ENCODE measurements at regions not wholly inside any gene's neighbourhood (a gene's known extent, or its start where the extent isn't known, plus 50 kb on each side); places are given as distances from the start of the nearest gene placed in this dataset.
"Not testable (repeated sequence)": the region's sequence is repeated elsewhere in the genome, so short reads cannot be mapped to it uniquely, and the experiment has no call there.

DNA sequence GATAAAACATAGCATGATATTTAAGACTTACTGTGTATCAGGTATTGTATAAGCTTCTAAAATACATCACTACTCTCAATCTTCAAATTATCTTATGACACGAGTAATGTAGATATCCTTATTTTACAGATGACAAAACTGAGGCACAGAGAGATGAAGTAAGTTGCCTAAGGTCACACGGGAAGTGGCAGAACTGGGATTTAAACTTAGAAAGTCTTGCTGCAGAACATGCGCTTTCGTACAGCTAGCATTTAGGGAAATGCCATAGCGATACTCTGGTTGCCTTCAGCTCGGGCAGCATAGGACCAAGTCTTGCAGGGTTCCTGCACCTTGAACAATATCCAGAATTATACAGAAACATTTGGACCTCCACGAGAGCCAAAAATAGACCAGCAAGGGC lies 162.4 kb downstream of the BRMS1L start:
- no peak for DNase-seq (ENCODE audit: low spot score)

- DNase-seq (ENCODE audit: low spot score), result no peak
Measured at GRCh38 chr14:35987731-35988130, 161.6 kb downstream of the BRMS1L start.

DNA sequence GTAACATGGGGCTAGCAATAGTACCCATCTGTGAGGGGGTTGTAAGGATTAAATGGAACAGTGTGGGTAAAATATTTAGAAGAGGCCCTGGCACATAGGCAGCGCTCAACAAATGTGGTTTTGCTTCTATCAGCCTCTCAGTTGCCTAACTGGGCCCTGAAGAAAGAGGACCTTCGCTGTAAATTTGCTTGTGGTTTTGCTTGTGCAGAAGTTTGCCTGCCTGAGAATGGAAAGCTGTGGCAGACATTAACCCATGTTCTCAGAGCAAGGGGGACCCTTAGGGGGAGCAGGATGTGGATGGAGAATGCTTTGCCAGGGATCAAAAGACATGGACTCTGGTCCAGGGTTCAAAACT lies 160.1 kb downstream of the BRMS1L start:
- DNase-seq (ENCODE audit: low spot score), result no peak

GRCh38 chr14:35985474-35986218 lies 159.5 kb downstream of the BRMS1L start:
- no peak for DNase-seq (ENCODE audit: low spot score)

GRCh38 chr14:35979531-35979930 lies 153.4 kb downstream of the BRMS1L start:
- no peak for DNase-seq (ENCODE audit: low spot score)

DNA sequence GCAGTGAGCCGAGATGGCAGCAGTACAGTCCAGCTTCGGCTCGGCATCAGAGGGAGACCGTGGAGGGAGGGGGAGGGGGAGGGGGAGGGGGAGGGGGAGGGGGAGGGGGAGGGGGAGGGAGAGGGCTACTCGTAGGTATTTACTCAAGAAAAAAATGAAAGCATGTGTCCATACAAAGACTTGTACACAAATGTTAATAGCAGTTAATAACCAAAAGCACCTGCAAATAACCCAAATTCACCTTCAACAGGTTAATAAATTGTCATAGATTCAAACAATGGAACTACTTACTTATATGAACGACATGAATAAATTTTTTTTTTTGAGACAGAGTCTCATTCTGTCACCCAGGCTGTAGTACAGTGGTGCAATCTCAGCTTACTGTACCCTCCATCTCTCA lies 152.4 kb downstream of the BRMS1L start:
- DNase-seq (ENCODE audit: low spot score), result no peak

GRCh38 chr14:35975814-35976213 lies 149.7 kb downstream of the BRMS1L start:
- DNase-seq (ENCODE audit: low spot score), result no peak

- DNase-seq (ENCODE audit: low spot score), result no peak
Measured at GRCh38 chr14:35973770-35974169, 147.6 kb downstream of the BRMS1L start.

GRCh38 chr14:35971965-35972630 lies 146.0 kb downstream of the BRMS1L start:
- no peak for DNase-seq (ENCODE audit: low spot score)

DNA sequence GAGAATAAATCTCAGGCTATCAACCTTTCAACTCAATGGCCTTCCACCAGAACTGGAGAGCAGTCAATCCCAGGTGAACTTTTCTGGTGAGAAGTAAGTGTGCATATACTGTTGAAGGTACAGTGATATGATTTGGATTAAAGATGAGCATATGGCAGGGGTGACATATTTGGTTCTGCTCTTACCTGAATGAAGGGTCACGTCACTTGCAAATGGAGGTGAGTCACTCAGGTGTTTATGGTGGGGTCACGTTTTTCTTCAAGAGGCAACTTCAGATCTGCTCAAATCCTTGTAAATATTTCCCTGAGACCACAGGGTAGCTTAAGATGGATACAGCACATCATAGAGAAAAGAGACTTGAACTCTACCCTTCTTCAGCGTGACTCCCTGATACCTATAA lies 143.2 kb downstream of the BRMS1L start:
- no peak for DNase-seq (ENCODE audit: low spot score)

DNA sequence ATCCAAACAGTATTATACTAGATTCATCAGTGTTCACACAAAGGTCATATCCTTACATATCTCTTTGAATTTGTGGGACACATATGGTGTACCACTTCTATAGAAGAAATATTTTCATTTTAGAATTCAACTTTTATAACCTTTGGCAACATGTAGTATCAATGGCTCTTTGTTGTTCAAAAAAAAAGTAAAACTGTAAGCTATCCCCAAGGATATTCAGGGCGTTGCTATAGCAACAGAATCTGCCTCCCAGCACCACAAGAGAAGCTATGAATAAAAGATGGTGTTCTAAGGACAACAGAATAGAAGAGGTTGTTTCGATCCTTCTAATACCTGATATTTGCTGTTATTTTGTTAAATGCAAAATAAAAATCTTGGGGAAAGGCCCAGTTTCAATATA lies 139.3 kb downstream of the BRMS1L start:
- DNase-seq (ENCODE audit: low spot score), result no peak

DNA sequence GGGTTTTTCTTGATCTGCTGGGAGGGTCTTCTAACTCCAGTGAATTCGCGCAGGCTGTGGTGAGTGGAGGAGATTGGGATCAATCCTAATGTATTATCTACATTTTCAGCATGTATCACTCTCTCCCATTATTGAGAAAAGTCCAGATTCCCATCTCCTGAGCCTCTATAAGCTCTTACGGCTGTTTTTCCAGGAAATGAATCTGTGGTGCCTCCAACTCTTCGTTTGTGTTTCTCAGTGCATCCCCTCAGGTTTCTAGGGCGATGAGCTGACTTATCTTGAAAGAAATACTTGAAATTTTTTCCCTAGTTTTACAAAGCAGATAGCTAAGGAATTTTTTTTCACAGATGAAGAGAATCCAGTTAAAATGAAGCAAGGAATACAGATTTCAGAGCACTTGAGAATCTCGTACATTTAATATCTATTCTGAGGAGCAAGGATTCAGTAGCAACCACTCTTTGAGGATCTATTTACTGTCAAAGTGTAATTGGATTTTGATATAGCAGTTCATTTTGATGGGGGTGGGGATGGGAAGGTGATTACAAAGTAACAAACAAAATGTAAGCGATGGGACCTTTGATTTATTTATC lies 138.7 kb downstream of the BRMS1L start:
- no peak for DNase-seq (ENCODE audit: low spot score)

DNA sequence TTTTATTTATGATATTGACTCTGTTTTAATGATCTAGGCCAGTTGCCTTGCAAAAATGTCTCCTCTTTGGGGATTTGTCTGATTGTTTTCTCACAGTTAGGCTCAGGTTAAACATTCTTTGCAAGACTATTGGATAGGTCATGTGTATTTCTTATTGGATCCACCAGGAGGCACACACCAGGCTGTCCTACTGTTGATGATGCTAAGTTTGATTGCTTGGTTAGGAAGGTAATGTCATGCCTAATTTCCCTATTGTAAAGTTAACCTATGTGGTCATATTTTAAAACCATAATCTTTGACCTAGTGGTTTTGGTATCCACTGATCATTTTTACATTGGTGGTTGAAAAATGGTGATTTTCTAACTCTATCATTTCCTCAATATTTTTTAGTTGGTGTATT lies 137.1 kb downstream of the BRMS1L start:
- DNase-seq (ENCODE audit: low spot score), result no peak

DNA sequence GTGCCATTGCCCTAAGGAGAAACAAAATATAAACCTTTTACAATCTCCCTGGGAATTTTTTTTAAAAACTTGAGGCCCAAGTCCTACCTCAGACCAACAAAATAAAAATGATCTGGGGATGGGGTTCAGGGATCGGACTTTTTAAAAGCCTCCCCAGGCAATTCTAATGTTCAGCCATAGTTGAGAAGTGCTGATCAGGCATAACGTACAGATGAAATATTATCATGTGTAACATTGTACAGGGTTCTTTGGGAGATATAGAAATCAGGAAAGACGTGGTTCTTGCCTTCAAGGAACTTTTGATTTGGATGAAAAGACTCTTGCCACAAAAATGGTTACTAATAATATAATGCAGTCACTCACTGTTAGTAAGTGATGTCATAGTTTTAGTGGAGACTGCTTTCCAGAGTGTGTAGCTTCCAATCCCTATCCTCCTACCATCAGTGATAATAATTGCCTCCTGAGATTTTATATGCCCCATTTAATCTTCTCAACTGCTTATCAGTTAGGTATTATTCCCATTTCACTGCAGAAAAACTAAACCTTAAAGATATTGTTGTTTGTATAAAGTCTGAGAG lies 135.6 kb downstream of the BRMS1L start:
- DNase-seq (ENCODE audit: low spot score), result no peak

DNA sequence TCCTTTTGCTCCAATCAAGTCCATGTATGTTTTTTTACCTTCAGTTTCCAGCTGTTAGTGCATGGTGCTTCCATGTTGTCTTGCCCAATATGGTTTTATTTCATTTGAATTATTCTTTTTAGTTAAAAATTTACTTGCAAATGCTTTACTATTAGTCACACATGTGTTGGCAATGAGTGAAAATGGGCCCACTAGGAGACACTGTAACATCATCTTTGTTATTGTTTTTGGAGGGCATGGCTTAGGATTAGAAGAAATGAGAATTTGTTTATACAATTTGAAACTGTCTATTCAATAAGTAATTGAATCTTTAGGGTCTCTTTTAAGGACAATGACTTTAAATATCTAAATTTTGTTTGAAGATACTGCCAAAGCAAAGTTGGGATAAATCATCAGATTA lies 133.7 kb downstream of the BRMS1L start:
- DNase-seq (ENCODE audit: low spot score), result no peak

DNA sequence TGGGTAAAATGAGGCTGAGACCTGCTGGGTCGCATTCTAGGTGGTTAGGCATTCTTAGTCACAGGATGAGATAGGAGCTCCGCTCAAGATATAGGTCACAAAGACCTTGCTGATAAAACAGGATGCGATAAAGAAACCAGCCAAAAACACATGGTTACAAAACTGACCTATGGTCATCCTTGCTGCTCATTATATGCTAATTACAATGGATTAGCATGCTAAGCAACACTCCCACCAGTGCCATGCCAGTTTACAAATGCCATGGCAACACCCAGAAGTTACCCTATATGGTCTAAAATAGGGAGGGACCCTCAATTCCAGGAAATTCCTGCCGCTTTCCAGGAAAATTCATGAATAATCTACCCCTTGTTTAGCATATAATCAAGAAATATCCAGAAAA lies 132.4 kb downstream of the BRMS1L start:
- no peak for DNase-seq (ENCODE audit: low spot score)

DNA sequence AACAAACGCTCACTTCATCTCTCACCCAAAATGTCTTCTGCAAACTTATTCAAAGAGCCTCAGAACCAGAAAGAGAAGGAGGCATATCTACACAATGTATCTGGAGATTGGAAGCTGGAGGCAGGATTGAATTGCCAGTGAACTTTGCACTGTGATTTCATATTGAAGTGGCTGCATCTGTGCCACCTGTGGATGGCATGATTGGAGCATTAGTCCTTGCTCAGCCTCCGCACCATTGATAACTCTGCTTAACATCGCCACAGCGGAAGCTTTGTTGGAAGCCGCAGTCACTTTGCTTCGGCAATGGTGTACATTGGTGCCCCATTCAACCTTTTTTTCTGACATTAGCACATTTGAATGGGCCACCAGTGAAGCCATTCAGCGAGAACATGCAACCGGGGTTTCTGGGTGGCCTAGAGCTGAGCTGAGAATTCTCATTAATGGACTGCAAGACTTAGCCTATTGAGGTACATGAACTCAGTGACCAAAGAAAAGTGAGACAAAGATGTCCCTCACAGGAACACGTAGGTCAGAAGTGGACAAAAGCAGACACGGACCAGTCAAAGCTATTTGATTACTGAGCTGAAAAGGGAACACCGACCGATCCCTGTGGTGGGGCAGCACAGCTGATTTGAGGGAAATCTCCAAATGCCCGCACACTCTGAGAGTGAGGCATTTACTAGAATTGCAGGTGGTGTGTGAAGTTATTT lies 130.4 kb downstream of the BRMS1L start:
- no peak for DNase-seq (ENCODE audit: low spot score)

DNA sequence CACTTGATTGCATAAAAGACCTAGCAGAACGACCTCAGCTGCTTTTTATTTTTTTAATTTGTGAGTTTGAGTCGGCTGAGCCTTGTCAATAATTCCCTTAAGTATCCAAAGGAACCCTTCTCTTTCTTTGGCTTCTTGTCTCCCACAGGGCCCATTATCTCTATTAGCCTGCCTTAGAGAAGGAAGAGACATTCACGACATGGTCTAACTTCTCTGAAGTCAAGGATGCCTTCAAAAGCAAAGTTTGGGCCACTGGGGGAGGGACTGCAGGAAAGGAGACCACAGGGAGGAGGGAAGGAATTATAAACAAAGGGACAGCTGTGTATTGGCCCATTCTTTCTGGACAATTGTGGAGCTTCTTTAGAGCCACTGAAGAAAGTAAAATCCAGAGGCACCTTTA lies 126.4 kb downstream of the BRMS1L start:
- no peak for DNase-seq (ENCODE audit: low spot score)

DNA sequence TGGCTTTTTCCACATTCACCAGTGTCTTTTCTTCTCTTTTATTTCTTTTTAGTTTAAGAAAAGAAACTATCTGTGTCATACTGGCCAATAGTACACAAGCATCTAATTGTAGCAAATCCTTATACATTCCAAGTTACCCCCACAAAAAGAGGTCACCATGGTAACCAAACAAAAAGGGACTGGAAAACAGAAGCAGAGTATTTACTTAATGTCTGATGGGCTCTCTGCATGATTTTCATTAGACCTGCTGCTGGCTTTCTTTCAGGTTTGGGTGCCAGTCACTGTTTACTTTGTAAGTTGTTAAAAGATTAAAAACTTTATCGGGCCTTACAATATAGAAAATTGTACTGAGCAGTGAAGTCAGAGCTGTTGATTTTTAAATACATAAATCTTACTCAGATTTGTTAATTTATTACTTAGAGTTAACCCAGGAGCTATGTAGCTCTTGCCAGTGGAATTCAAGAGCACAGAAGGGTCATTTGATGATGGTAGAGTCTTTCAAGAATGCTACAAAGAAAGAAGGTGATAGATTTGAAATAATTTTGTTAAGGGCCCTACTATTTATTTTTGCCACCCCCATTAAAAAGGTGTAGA lies 123.9 kb downstream of the BRMS1L start:
- no peak for DNase-seq (ENCODE audit: low spot score)

DNA sequence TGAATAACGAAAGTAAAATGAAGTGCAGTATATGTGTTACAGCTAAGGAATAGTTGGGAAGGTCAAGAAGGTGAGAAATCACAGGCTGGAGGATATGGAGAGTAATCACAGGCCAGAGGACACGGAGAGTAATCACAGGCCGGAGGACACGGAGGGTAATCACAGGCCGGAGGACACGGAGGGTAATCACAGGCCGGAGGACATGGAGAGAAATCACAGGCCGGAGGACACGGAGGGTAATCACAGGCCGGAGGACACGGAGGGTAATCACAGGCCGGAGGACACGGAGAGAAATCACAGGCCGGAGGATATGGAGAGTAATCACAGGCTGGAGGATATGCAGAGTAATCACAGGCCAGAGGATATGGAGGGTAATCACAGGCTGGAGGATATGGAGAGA lies 121.8 kb downstream of the BRMS1L start:
- not testable (repeated sequence) for DNase-seq (ENCODE audit: low spot score)

DNA sequence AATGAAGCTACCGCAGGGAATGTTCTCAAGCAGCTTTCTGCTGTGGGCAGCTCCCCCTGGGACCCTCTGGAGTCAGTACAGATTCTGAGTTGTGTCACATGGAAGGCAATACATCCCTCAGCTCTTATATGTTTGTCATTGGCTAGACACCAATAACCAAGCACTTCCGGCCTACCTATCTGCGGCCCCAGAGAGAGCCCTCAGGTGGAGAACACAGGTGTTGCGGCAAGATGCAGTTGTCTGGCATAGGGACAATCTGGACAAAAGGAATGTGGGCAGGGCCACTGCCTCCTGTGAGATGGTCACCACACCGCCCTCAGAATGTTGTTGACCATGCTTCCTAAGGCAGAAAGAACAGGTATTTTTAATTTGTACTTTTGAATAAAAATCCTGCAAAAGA lies 118.7 kb downstream of the BRMS1L start:
- no peak for DNase-seq (ENCODE audit: low spot score)

GRCh38 chr14:35940291-35940690 lies 114.2 kb downstream of the BRMS1L start:
- no peak for DNase-seq (ENCODE audit: low spot score)

Data from AG08395 (cell line).